ENCODE measurements at regions not wholly inside any gene's neighbourhood (a gene's known extent, or its start where the extent isn't known, plus 50 kb on each side); places are given as distances from the start of the nearest gene placed in this dataset.
A peak's percentile ranks its signal among the peaks of the same experiment; 100 is the strongest.

DNA sequence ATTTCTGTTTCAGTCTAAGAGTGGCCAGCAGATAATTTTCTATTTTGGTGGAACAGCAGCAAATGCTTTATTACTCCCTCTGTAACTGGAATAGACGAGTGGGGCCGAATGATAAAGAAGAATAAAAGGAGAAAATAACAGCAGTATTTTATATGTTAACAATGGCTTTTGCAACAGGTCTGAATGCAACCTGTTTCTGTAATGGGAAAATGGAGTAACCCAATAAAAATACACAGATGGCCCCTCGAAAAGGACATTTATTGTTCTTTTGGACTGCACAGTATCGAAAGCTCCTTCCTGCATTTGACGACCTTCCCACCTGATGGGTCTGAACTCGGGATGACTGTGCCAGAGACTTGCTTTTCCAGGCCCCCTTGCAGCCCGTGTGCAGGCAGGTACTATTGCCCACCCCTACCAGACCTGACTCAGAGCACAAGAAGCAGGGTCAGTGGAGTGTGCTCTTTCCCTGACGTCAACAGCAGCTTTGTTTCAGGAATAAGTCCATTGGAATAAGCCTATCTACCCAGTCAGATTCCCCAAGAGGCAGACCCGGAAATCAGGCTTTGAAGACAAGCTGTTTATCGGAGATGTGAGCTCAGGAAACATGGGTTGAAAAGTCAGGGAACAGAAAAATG lies 306.5 kb upstream of the NEBL start:
- DNase-seq, result no peak

DNA sequence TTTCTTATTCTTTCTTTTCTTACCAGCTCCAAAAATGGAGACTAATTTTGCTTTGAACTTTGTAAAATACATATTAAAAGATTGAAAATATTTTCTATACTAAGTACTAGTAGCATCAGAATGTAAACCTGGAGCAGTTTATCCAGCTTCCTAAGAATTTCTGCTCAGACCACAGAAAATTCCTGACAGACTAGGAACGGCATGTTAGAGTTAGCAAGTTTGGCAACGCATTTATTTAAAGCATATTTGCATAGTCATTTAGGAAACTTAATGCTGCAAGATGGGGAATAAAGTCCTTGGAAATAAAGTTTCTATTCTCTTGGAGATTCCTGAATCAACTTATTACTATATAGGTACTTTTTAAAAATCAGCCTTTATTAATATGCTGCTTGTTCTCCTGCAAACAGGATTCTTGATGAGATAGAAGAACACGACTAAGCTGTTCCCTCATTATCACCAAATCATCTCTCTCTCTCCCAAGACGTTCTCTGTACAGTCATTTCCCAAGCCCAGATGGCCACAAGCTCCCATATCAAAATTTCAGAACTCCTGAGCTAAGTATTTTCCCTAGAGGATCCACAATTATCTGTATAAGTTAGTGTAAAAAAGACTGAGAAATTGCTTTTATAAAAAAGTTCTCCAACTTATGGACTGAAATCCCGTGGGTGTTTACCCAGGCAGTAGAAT lies 305.8 kb upstream of the NEBL start:
- peak; percentile 8 for DNase-seq

DNA sequence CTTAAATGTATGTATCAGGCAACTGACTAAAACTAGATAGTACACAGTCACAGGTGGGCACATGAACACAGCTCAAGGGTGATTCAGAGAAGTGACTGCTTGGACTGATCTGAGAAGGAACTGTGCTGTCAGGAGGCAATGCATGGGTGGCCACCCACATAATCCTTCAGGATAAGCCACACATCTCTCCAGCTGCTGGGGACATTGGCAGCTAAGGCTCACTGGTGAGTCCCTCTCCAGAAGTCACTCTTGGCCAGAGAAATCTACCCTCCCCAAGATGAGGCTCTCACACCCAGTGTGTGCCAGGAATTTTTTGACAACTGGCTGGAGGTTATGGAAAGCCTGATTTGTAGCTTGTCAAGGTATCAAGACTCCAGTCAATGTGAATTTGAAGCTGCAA lies 302.4 kb upstream of the NEBL start:
- DNase-seq, result no peak

DNA sequence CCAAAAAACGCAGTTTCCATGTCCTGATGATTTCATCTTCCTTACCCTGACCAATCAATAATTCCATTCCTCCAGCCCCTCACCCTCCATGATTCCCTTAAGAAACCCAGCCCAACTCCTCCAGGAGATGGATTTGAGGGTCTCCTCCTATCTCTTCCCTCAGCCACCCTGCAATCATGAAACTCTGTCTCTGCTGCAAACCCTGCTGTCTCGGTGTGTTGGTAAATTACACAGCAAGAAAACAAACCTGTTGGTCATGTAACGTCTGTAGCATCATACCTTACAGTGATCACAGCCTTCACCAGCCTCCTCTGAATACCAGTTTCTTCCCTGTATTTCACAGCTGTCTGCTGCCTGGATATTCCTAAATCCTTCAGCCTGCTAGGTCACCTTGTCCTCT lies 300.7 kb upstream of the NEBL start:
- DNase-seq, result no peak

DNA sequence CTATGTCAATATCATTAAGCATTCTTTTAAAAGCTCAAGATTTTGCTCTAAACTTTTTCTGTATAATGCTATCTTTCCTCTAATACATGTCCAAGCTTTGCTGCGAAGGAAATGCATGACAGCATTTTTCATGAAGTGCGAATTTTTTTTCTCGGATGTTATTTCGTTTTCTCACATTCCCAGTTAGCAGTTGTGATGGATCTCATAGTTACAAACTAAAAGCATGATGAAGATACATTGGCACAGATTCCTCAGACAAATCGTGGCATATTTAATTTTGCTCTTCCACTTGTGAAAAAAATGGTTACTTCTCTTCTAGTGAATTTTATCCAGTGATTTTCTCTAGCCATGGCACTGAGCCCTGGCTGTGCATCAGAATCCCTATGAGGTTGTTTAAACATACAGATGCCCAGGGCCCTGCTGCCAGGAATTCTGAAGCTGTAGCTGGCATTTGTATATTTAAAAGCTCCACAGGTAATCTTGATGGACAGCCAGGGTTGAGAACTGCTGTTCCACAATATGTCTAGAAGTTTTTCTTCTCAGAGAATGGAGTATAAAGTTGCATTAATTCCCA lies 299.8 kb upstream of the NEBL start:
- DNase-seq, result no peak

DNA sequence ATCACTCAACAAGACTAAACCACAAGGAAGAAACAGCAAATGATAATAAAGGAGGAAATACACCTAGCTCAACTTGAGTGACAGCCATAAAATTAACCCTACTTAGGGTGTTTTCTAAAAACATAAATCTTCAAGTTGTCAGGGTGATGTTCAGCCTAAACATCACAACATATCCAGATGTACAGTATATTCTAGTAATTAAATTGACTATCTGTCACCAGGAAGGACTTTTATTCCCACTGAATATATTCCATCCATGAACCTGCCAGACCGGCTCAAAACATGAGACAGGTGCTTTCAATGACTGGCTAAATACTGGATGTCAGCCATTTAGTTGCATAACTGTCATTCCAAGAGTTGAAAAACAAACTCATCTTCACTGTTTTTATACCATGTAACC lies 298.1 kb upstream of the NEBL start:
- DNase-seq, result no peak

DNA sequence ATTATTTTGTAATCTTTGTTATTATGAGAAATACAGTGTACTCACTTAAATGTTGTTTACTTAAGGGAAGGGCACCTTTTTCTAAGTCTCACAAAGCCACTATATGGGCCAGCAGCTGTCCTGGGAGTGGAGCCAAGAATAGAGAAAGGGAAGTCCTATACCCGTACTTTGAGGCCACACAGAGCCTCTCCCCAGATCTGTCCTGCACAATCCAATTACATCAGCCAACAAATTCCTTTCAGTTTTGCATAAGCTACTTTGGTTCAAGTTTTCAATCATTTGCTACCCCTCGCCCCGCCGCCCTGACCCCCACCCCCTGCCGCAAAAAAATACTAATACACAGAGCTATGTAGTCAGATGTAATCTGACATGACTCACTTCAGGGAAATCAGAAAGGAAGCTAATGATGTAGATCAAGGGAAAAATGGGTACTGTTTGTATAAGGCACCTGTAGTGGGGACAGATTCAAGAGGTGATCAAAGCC lies 297.4 kb upstream of the NEBL start:
- DNase-seq, result no peak

DNA sequence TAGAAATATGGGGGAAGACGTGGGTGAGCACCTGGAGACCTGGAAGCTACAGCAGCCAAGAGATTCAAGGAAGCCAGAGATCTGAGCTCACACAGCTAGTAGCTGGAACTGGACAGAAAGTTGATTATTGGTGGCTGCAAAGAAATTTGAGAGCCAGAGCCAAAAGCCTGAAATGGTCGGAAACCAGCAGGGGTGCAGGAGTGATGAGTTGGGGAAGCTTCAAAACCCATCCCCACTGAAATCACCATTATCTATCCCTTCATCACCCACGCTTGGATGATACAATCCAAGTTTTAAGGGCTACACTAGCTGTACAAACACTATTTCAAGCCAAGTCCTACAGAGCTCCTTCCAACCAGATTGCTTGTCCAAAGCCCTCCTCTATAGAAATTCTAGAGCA lies 296.1 kb upstream of the NEBL start:
- no peak for DNase-seq

DNA sequence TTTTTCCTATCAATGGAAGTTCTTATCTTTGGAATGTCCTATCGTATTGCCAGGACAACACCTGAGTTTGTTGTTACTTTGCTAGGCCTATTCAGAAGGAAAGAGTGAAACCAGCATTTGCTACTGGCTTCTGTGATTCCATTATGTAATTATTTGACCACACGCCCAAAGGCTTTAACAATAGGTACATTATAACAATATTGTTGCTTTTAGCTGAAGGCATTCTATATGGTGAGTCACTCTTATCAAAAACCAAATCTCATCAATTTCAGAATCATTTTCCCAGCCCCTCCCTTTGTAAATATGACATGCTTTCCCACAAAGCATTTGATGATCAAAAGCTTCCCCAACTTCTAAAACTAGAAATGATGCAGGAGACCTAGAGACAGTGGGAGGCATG lies 294.4 kb upstream of the NEBL start:
- DNase-seq, result no peak

DNA sequence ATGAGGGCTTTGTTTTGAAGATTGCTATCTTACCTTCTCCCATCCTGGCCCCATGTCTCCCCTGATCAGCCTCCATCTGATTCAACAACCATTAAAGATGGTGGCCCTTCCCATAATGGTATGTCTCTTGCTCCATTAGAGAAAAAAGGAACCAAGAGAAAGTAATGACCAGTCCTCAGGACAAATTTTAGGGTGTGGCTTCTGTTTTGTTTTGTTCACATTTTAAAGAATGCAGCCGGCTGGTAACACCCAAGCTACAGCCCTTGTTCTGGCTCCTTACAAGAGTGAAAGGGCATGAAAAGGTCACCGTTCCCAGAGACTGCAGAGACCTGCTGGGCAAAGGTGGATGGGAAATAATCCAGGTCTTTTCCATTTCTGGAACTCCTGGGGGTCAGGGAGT lies 287.9 kb upstream of the NEBL start:
- no peak for DNase-seq

DNA sequence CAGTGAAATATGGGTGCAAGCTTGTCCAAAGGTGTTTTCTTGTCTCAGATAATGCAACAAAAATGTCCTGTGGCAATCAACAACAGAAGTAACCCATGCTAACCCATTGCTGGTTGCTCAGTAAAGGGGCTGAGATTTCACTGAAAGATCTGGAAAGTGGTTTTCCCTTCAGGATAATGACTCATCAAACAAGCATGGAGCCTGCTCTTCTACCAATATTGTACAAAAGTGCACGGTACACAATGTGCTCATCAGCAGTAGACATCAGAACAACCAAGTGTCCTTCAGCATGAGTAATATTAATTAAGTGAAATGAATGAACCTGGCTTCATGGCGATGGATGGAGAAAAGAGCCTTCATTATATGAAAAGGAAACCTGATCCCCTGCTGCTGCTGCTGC lies 287.1 kb upstream of the NEBL start:
- no peak for DNase-seq

DNA sequence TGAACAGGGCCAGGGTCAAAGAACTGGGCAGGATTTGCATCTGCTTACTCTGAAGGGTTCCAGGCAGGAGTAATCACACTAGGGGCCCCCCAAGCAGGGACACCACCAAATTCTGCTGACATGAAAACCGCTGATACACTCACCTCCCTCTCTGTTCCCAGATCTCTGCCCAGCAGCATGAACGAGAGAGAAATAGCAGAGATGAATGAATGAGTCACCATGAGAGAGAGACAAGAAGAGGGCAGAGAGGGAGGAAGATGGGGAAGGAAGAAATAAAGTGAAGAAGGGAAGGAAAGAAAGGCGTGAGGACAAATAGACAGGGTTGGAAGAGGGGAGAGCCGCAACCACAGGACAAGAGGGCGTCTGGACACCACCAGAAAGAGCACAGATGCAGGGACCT lies 285.9 kb upstream of the NEBL start:
- DNase-seq, result no peak

DNA sequence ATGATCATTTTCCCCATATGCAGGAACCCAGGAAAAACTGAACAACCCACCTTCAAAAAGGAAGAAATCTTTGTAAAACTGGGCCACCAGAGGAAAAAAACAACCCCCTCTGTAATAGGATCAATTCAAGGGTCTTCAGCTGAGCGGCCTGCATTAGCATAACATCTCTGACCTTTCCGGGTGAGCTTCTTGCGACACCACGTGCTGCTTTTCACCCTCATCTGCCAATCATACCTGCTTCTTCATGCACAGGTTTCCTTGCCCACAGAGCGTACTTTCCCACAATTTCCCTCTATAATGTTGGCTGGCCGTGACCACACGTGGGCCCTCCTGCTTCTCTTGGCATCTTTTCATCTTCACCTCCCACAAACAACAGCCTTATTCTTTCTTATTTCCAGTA lies 284.3 kb upstream of the NEBL start:
- no peak for DNase-seq

DNA sequence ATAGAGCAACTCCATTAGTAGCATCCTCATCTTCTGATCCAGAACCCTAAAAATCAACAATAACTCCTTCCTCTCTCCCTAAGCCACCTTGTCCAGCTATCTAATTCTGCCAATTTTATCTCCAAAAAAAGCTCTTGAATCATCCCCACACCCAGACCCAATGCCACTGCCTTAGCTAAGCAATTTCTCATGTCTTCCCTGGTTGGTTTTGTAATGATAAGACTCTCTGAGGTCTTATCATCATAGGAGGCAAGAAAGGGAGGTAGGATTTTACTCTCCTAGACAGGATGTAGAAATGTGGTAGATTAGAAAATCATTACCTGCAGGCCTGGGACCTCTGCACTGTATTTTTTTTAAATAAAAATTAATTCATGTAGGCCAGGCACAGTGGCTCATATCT lies 283.5 kb upstream of the NEBL start:
- DNase-seq, result no peak

DNA sequence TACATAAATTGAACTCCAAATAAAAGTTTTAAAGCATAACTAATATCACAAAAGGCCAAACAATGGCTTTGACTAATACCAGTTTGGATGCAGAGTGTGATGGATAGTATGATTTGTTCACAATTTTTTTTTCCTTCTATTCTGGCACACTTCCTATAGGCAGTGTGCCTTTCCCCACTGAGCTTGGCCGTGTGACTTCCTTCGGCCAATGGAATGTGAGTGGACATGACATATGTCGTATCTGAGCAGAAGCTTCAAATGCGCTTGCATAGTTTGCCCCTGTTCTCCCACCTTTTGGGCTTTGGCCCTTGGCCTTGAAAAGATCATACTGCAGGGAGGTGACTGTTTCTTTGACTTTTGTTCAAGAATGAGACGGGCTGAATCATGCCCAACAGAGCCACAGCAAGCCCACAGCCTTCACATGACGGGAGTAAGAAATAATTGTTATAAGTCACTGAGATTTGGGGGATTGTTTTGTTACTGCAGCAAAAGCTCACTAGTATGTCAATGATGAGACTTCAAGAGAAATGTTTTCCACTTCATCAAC lies 279.9 kb upstream of the NEBL start:
- DNase-seq, result no peak

DNA sequence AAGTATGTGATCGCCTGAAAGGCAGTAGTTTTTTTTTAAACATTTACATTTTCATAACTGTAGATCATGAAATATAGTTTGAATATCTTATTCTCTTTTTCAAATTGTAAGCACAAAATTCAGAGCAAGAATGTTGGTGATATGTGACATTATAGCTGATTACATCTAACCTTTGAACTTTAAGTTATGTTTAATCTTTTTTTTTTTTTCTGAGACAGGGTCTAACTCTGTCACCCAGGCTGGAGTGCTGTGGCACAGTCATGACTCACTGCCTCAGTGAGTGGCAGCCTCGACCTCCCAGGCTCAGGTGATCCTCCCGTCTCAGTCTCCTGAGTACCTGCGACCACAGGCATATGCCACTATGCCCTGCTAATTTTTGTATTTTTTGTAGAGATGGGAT lies 278.7 kb upstream of the NEBL start:
- no peak for DNase-seq

DNA sequence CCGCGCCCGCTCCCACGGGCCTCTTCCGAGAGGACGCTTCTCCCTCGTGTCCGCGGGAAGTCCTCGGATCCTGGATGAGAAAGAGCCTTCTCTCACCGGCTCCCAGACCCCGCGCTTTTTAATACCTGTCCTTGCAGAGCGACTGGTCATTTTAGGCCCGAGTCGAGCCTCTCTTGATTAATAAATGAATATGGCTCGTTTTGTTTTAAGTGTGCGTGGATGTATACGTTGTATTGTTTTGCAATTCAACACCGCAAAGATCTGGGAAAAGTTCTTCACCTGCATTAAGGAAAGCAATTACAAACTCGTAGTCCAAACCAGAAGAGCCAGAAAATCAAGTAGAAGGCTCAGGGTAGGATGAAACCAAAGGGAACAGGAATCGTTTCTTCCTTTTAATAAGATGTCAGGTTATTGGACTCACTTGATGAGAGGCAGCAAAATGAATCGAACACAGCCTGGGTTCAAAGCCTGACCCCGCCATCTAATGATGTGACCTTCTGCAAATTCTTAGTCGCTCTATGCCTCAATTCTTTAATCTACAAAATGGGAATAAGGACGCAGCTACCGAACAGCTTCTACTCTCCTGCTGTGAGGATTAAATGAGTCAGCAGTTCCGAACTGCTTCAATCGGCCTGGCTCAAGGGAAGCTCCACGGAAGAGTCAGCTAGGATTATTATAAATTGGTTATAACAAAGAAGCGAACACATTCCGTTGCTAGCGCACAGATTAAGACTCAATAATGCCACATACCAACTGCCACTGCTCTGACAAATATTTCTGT lies 277.8 kb upstream of the NEBL start:
- no peak for DNase-seq

DNA sequence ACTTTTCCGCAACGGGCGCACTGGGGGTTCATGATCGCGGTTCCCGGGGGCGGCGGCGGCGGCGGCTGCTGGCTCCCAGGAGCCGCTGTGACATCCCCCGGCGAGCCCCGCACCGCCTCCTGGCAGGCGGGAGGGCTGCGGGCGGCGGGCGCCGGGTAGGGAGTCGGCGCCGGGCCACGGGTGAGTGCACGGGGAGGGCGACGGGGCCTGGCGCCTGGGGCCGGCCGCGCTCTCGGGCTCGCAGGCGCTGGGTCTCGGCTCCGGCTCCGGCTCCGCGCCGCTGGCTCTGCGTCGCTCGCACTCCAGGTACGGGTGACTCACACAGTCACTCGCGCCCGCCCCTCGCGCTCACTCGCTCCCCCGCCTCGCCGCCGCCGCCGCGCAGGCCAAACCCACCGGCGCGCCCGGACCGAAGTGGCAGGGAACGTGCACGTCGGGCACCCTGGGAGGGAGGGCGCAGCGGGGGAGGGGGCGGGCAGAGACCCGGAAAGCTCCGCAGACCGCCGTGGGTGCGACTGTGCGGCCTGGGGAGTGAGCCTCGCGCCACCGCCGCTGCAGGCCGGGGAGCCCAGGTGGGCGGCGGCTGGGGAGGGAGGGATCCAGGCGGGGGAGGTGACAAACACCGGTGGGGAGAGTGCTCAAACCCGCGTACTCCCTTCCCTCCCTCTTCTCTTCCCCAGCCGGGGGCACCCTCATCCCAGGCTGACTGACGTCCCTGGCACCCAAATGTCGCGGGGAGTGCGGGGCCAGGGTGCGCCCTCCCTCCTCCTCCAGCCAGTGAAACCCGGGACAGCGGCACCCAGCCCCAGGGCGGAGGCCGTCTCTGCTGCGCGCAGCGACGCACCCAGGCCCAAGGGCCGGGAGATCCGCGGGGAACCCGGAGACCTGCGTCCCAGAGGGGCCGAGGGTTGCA lies 276.9 kb upstream of the NEBL start:
- no peak for DNase-seq

DNA sequence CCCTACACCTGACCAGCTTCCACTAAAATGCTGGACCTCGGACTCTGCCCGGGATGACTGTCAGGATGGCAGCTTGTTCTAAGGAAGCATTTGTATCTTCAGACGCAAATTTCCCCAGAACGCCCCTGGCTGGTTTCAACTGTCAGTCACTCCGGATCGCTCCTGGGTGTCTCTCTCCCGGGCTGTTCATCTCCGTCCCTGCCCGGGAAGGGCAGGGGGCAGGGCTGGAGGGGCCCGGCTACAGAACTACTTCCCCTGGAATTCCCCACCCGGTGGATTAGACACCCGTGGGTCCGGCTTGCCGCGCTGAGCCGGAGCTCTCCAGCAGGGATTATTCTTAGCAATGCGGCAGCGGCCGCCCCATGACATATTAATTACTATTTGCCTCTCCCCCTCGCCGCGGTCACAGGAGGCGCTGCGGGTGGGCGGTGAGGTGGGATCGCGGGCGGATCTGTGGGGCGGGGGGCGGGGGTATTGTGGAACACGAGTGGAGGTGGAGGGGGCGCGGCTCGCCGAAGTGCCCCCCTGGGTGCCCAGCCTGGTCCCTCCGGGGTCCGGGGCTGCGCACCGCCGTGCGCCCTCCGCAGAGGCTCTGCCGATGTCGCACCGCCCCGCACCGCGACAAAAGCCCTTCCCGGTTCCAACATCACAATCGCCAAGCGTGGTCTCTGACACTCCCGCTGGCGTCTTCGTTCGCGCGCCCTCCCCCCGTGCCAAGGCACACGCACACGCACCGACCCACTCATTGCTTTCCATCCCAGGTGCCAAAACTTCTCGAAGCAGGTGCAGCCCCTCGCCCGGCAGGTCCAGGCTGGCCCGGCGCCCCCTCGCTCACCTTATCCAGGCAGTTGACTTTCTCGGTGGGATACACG lies 276.1 kb upstream of the NEBL start:
- DNase-seq, result no peak

DNA sequence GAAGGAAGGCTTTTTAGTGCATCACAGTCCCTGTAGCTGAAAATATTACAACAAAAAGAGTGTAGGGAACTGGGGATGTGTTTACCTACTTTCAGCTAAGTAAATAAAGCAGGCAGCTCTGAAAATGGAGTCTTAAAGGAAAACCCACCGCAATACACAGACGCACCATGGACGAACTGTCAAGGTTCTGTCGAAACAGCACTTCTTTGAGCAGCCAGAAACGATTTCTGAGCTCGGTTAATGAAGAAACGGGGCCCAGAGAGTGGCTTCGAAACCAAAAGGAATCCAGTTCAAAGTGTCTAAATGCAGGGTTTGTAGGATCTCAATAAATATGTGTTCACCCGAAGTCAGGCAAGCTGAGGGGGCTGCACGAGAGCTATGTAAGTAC lies 275.4 kb upstream of the NEBL start:
- no peak for DNase-seq

All from skin of body (tissue), 1 donor.